HCT116 (cell line): ENCODE measurements at regions not wholly inside any gene's neighbourhood (a gene's known extent, or its start where the extent isn't known, plus 50 kb on each side); places are given as distances from the start of the nearest gene placed in this dataset.

Experiments
- CEBPB ChIP-seq: IDR thresholded peaks from 2 replicates; pipeline ENCODE4 v1.6.1; 2012; ENCODE audit warnings: low read depth
- EZH2 ChIP-seq: fragments of 200-600 bp; sonication (generic); IDR thresholded peaks from 2 replicates; pipeline ENCODE4 v1.6.1; 2017; ENCODE audit warnings: antibody characterized with exemption, mixed run types
- JUND ChIP-seq: IDR thresholded peaks from 2 replicates; pipeline ENCODE4 v1.6.1; 2012
- TF ChIP-seq, protein P1 (sequence below), 3 experiments: fragments of 200-600 bp in 1 of 3; sonication (generic) in 1 of 3; IDR thresholded peaks in 2 of 3; conservative IDR thresholded peaks in 1 of 3; 2 replicates each; pipeline ENCODE4 v1.5.1; 2012 to 2017; ENCODE audit warnings: low read depth in 2 of 3, low read length in 2 of 3, antibody characterized with exemption in 1 of 3, borderline replicate concordance in 1 of 3, control low read depth in 1 of 3, mild to moderate bottlenecking in 1 of 3, mixed read lengths in 1 of 3, mixed run types in 1 of 3, moderate library complexity in 1 of 3; ENCODE audit not compliant: insufficient read depth in 1 of 3

DNA sequence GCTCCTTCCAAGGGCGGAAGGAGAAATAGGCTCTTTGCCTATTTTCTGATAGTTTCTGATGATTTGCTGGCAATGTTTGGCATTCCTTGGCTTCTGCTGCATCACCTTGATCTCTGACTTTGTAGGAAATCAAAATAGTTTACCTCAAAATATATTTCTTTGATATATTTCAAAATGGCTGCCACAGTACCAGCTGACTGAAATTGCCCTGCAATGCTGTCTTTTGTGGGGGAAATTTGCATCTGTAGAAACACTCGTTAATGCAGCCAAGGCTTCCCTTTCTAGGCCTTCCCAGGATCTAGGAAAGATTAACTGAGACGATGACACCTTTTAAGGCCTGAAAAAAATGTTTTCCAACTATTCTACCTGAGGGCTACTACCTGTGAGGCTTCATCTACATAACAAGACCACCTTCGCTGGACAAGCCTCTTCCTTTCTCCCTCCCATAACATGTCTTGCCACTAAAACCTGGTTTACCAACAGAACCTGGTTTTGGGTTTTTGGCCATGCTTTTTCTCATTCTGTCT is 212.8 kb upstream of the SSTR1 start:
- TF ChIP-seq, protein P1, sequence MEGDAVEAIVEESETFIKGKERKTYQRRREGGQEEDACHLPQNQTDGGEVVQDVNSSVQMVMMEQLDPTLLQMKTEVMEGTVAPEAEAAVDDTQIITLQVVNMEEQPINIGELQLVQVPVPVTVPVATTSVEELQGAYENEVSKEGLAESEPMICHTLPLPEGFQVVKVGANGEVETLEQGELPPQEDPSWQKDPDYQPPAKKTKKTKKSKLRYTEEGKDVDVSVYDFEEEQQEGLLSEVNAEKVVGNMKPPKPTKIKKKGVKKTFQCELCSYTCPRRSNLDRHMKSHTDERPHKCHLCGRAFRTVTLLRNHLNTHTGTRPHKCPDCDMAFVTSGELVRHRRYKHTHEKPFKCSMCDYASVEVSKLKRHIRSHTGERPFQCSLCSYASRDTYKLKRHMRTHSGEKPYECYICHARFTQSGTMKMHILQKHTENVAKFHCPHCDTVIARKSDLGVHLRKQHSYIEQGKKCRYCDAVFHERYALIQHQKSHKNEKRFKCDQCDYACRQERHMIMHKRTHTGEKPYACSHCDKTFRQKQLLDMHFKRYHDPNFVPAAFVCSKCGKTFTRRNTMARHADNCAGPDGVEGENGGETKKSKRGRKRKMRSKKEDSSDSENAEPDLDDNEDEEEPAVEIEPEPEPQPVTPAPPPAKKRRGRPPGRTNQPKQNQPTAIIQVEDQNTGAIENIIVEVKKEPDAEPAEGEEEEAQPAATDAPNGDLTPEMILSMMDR (IDR thresholded peaks at IDR 0.05 in 2 of 3, conservative IDR thresholded peaks at IDR 0.05 in 1 of 3; ENCODE audit: borderline replicate concordance in 1 of 3, insufficient read depth in 1 of 3, low read depth in 2 of 3, low read length in 2 of 3) = no peak
- no peak for TF ChIP-seq CEBPB
- TF ChIP-seq EZH2 = no peak
- no peak for TF ChIP-seq JUND
